ENCODE measurements at regions not wholly inside any gene's neighbourhood (a gene's known extent, or its start where the extent isn't known, plus 50 kb on each side); places are given as distances from the start of the nearest gene placed in this dataset.

- Mint-ChIP-seq H3K9me3 (ENCODE audit: unreplicated experiment) (peaks cover 31% of the 10 kb centered on the region), H3K36me3 (ENCODE audit: unreplicated experiment) (peaks cover 34% of the 10 kb centered on the region), H3K4me1 (ENCODE audit: unreplicated experiment) (peaks cover 28% of the 10 kb centered on the region), H3K27ac (ENCODE audit: unreplicated experiment) (no peak overlapping the region), H3K27me3 (ENCODE audit: unreplicated experiment) (no peaks in the 10 kb centered on the region), H3K4me3 (ENCODE audit: unreplicated experiment) (no peak overlapping the region)
- TF ChIP-seq, protein P1, sequence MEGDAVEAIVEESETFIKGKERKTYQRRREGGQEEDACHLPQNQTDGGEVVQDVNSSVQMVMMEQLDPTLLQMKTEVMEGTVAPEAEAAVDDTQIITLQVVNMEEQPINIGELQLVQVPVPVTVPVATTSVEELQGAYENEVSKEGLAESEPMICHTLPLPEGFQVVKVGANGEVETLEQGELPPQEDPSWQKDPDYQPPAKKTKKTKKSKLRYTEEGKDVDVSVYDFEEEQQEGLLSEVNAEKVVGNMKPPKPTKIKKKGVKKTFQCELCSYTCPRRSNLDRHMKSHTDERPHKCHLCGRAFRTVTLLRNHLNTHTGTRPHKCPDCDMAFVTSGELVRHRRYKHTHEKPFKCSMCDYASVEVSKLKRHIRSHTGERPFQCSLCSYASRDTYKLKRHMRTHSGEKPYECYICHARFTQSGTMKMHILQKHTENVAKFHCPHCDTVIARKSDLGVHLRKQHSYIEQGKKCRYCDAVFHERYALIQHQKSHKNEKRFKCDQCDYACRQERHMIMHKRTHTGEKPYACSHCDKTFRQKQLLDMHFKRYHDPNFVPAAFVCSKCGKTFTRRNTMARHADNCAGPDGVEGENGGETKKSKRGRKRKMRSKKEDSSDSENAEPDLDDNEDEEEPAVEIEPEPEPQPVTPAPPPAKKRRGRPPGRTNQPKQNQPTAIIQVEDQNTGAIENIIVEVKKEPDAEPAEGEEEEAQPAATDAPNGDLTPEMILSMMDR (IDR thresholded peaks at IDR 0.05) = no peak
- DNase-seq (ENCODE audit: extremely low spot score, unreplicated experiment) = no peak
Observed at GRCh38 chr6:112903361-112903760, 556.2 kb downstream of the RFPL4B start.

- TF ChIP-seq, protein P1 (IDR thresholded peaks at IDR 0.05) = no peak
- no peak overlapping the region for H3K4me3 Mint-ChIP-seq (ENCODE audit: unreplicated experiment)
- H3K36me3 Mint-ChIP-seq (ENCODE audit: unreplicated experiment) = peaks cover 32% of the 10 kb centered on the region
- no peaks in the 10 kb centered on the region for H3K27me3 Mint-ChIP-seq (ENCODE audit: unreplicated experiment)
- H3K9me3 Mint-ChIP-seq (ENCODE audit: unreplicated experiment) = peaks cover 14% of the 10 kb centered on the region
- peaks cover 46% of the 10 kb centered on the region for H3K4me1 Mint-ChIP-seq (ENCODE audit: unreplicated experiment)
- DNase-seq (ENCODE audit: extremely low spot score, unreplicated experiment) = no peak
- peak overlapping the region; percentile 82 for H3K27ac Mint-ChIP-seq (ENCODE audit: unreplicated experiment)
Observed at GRCh38 chr6:112906726-112907125, 559.6 kb downstream of the RFPL4B start.

- DNase-seq (ENCODE audit: extremely low spot score, unreplicated experiment) = no peak
- Mint-ChIP-seq H3K27ac (ENCODE audit: unreplicated experiment) (peak overlapping the region; percentile 77), H3K36me3 (ENCODE audit: unreplicated experiment) (peaks cover 7% of the 10 kb centered on the region), H3K9me3 (ENCODE audit: unreplicated experiment) (peaks cover 2% of the 10 kb centered on the region), H3K27me3 (ENCODE audit: unreplicated experiment) (no peaks in the 10 kb centered on the region), H3K4me1 (ENCODE audit: unreplicated experiment) (peaks cover 67% of the 10 kb centered on the region), H3K4me3 (ENCODE audit: unreplicated experiment) (no peak overlapping the region)
- TF ChIP-seq, protein P1 (IDR thresholded peaks at IDR 0.05) = no peak
Observed at GRCh38 chr6:112909781-112910180, 562.7 kb downstream of the RFPL4B start.

DNA sequence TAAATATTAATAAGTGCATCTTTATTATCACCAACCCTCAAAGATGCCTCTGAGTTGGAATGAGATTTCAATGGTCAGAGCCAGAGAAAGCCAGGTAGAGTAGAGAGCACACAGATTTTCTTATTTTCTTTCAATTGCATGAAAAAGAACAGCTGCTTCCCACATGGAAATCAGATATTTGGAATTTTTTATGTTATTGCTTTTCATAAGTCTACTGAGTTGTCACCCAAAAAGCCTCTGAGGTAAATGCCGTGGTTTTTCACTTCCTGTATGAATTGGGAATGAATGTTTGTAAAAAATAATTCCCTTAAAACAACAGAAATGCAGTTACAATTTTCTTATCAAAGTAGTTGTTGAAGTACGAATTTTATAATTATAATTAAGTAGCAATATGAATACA lies 563.1 kb downstream of the RFPL4B start:
- DNase-seq (ENCODE audit: extremely low spot score, unreplicated experiment) = no peak
- H3K4me3 Mint-ChIP-seq (ENCODE audit: unreplicated experiment) = no peak overlapping the region
- H3K9me3 Mint-ChIP-seq (ENCODE audit: unreplicated experiment) = no peaks in the 10 kb centered on the region
- peaks cover 4% of the 10 kb centered on the region for H3K36me3 Mint-ChIP-seq (ENCODE audit: unreplicated experiment)
- TF ChIP-seq, protein P1 (IDR thresholded peaks at IDR 0.05) = no peak
- peaks cover 67% of the 10 kb centered on the region for H3K4me1 Mint-ChIP-seq (ENCODE audit: unreplicated experiment)
- H3K27ac Mint-ChIP-seq (ENCODE audit: unreplicated experiment) = peak overlapping the region; percentile 77
- no peaks in the 10 kb centered on the region for H3K27me3 Mint-ChIP-seq (ENCODE audit: unreplicated experiment)

DNA sequence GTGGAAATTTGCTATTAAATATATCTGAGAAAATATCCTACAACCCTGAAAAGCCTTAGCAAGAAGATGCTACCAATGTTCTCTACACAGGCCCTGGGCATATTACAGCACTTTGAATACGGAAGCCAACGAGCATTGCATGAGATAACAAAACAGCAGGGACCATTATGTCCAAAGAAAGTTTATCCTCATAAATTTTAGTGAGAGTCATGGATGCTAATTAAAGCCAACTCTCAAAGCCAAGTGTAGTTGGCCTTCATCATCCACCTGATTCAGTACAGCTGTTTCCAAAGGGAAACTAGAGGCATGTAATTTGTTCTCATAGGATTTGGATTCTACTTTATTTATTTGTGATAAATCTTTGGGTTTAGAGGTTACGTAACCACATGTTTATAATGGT lies 564.8 kb downstream of the RFPL4B start:
- no peak overlapping the region for H3K4me3 Mint-ChIP-seq (ENCODE audit: unreplicated experiment)
- no peaks in the 10 kb centered on the region for H3K27me3 Mint-ChIP-seq (ENCODE audit: unreplicated experiment)
- H3K27ac Mint-ChIP-seq (ENCODE audit: unreplicated experiment) = peak overlapping the region; percentile 97
- peaks cover 51% of the 10 kb centered on the region for H3K4me1 Mint-ChIP-seq (ENCODE audit: unreplicated experiment)
- no peaks in the 10 kb centered on the region for H3K9me3 Mint-ChIP-seq (ENCODE audit: unreplicated experiment)
- TF ChIP-seq, protein P1 (IDR thresholded peaks at IDR 0.05) = no peak
- no peak for DNase-seq (ENCODE audit: extremely low spot score, unreplicated experiment)
- peaks cover 4% of the 10 kb centered on the region for H3K36me3 Mint-ChIP-seq (ENCODE audit: unreplicated experiment)

Measured in osteocyte (in vitro differentiated cells).